Hepatocyte (in vitro differentiated cells): ENCODE measurements at regions not wholly inside any gene's neighbourhood (a gene's known extent, or its start where the extent isn't known, plus 50 kb on each side); places are given as distances from the start of the nearest gene placed in this dataset.

Experiments
- EZH2 ChIP-seq: fragments of 200-600 bp; sonication (generic); IDR thresholded peaks from 2 replicates; pipeline ENCODE4 v1.6.1; 2016; ENCODE audit warnings: antibody characterized with exemption, mild to moderate bottlenecking, borderline replicate concordance
- TF ChIP-seq, protein P1 (sequence below): fragments of 200-600 bp; sonication (generic); IDR thresholded peaks from 2 replicates; pipeline ENCODE4 v1.5.1; 2016; ENCODE audit warnings: antibody characterized with exemption, mild to moderate bottlenecking; ENCODE audit not compliant: poor library complexity

DNA sequence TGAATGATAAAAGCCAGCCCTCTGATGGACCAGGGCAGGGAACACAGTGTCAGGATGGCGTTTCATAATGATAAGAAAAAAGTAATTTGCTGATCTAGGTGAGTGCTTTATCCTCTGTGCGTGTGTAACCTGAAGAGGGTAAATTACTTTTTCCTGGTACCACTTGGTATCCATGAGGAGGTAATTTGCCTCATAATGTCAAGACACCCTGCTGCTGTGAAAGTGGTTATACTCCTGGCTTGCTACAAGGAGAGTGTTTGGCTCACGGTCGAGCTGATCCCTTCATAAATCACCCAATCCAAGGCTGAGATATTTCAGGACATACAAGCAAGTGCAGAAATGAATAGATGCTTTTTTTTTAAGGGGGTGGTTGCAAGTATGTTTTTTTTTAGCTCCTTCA lies 207.2 kb upstream of the PGR start:
- TF ChIP-seq, protein P1, sequence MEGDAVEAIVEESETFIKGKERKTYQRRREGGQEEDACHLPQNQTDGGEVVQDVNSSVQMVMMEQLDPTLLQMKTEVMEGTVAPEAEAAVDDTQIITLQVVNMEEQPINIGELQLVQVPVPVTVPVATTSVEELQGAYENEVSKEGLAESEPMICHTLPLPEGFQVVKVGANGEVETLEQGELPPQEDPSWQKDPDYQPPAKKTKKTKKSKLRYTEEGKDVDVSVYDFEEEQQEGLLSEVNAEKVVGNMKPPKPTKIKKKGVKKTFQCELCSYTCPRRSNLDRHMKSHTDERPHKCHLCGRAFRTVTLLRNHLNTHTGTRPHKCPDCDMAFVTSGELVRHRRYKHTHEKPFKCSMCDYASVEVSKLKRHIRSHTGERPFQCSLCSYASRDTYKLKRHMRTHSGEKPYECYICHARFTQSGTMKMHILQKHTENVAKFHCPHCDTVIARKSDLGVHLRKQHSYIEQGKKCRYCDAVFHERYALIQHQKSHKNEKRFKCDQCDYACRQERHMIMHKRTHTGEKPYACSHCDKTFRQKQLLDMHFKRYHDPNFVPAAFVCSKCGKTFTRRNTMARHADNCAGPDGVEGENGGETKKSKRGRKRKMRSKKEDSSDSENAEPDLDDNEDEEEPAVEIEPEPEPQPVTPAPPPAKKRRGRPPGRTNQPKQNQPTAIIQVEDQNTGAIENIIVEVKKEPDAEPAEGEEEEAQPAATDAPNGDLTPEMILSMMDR = no peak
- no peak for TF ChIP-seq EZH2
